Activated naive CD4-positive, alpha-beta T cell treated with anti-CD3 and anti-CD28 coated beads, Interleukin-2, amount 10 ng/mL, durations not matched to agents 7 days and 5 days (primary cell): ENCODE measurements at regions not wholly inside any gene's neighbourhood (a gene's known extent, or its start where the extent isn't known, plus 50 kb on each side); places are given as distances from the start of the nearest gene placed in this dataset.

Source experiments
- CTCF ChIA-PET: fragments of 350-600 bp; sonication (Branson Sonifier 250); formaldehyde crosslinking; loops from one replicate; lab custom pipeline; 2021; ENCODE audit warnings: antibody characterized with exemption; lab: Charles Lee
- DNase-seq: peaks from one replicate; pipeline ENCODE4 v3.0.0-alpha.2; 2020
- H3K27ac Mint-ChIP-seq: one replicate; pipeline ENCODE4 v1.8.0; 2021; ENCODE audit warnings: mild to moderate bottlenecking, moderate library complexity, mixed read lengths
- H3K27me3 Mint-ChIP-seq: one replicate; pipeline ENCODE4 v1.8.0; 2021; ENCODE audit warnings: mild to moderate bottlenecking, mixed read lengths
- H3K36me3 Mint-ChIP-seq: one replicate; pipeline ENCODE4 v1.8.0; 2021; ENCODE audit warnings: mixed read lengths
- H3K4me1 Mint-ChIP-seq: one replicate; pipeline ENCODE4 v1.8.0; 2021; ENCODE audit warnings: mixed read lengths
- H3K4me3 Mint-ChIP-seq: one replicate; pipeline ENCODE4 v1.8.0; 2021; ENCODE audit warnings: mild to moderate bottlenecking, moderate library complexity, mixed read lengths
- H3K9me3 Mint-ChIP-seq: one replicate; pipeline ENCODE4 v1.8.0; 2021; ENCODE audit warnings: mixed read lengths

DNA sequence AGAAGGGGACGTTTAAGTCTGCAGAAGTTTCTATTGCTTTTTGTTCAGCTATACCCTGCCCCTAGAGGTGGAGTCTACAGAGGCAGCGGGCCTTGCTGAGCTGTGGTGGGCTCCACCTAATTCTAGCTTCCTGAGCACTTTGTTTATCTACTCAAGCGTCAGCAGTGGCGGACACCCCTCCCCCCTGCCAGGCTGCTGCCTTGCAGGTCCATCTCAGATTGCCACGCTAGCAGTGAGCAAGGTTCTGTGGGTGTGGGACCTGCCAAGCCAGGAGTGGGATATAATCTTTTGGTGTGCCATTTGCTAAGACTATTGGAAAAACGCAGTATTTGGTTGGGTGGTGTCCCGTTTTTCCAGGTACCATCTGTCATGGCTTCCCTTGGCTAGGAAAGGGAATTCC is 147.3 kb upstream of the PRPS1L1 start:
- H3K9me3 Mint-ChIP-seq, result no peaks in the 10 kb centered on the region
- H3K4me1 Mint-ChIP-seq, result peaks cover 6% of the 10 kb centered on the region
- DNase-seq, result no peak
- no peaks in the 10 kb centered on the region for H3K27me3 Mint-ChIP-seq
- no peaks in the 10 kb centered on the region for H3K36me3 Mint-ChIP-seq
- H3K27ac Mint-ChIP-seq, result no peak overlapping the region
- CTCF ChIA-PET, result no interaction called here
- no peak overlapping the region for H3K4me3 Mint-ChIP-seq

DNA sequence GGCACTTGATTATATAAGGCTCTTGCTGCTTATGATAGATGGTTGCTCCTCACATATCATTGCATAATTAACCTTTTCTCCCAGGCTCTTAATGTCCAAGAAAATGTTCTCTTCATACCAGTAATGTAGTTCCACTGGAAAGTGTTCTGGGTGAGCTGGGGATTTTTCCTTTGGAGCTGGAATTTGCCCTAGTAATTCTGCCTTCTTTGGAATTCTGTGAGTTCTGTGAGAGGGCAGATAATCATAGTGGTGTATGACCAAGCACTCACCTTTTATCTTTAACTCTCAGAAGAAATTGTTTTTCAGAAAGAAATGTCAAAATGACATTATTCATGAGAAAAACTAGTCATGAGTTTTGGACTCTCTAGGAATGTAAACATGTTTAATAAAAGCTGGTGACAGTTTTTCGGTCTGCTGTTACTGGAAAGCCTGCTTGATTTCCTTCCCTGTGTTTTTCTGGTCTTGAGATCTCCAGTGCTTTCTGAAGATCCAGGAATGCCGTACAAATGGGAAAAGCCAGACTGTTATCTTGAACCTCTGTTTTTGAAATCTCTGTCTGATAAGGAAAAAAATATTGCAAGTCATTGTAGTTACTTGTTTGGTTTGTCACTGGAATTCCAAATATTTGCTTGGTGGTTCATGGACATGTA is 148.3 kb upstream of the PRPS1L1 start:
- H3K36me3 Mint-ChIP-seq, result no peaks in the 10 kb centered on the region
- CTCF ChIA-PET, result no interaction called here
- DNase-seq, result no peak
- H3K9me3 Mint-ChIP-seq, result no peaks in the 10 kb centered on the region
- no peaks in the 10 kb centered on the region for H3K27me3 Mint-ChIP-seq
- H3K4me3 Mint-ChIP-seq, result no peak overlapping the region
- no peak overlapping the region for H3K27ac Mint-ChIP-seq
- H3K4me1 Mint-ChIP-seq, result peaks cover 6% of the 10 kb centered on the region

DNA sequence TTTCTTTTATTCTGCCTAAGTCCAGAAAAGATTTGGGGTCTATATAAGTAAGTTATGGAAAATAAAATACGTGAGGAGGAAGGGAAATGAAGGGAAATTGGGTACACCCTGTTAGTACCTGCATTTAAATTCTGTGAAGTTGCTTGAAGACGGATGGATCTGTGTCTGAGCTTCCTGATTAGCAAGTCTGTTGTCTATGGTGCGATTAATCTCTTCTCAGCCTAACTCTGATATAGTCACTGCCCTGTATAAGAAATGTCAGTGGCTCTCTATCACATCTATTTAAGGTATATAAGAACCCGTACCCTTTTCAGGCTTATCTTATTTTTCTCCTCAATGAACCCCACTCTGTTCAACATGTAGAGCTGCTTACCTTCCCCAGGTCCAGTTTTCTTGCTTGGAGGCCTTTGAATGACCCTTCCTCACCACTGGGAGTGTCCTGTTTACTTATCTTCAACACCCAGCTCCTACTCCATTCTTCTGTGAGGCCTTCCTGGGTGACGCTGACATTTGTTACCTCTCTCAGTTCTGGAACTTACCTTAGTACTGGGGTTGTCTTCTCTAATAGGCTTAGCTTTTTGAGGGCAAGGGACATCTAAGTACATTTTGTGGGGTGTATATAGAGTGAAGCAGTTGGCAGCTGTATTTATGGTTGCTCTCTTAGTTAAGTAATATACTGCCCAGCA is 149.6 kb upstream of the PRPS1L1 start:
- CTCF ChIA-PET, result no interaction called here
- Mint-ChIP-seq H3K27me3 (no peaks in the 10 kb centered on the region), H3K4me1 (peaks cover 6% of the 10 kb centered on the region), H3K36me3 (no peaks in the 10 kb centered on the region), H3K4me3 (no peak overlapping the region), H3K27ac (no peak overlapping the region), H3K9me3 (no peaks in the 10 kb centered on the region)
- DNase-seq, result no peak

DNA sequence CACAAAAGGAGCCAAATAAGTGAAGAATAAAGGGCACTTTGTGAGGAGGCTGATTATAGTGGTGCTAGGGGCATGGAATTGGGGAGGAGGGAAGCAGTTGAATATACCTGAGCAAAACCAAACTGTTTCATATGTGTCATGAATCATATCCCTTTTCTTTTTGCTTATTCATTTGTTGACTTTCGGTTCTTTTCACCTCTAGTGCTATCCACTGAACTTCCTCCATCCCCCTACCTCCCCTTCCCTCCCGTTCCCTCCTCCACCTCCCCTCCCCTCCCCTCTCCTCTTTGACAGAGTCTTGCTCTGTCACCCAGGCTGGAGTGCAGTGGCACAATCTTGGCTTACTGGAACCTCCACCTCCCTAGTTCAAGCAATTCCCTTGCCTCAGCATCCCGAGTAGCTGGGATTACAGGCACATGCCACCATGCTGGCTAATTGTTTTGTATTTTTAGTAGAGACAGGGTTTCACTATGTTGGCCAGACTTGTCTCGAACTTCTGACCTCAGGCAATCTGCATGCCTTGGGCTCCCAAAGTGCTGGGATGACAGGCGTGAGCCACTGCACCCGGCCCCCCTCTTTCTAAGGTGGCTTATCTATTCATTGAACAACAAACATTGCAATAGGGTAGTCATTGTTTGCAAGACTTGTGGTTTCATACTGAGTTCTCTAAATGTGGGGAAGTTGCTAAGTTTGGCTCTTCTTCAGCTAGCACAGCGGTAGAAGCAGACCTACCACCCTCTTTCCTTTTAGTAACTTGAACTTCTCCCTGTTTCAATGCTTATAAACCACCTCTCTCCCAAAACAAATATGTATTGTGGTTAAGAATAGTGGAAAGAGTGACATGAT is 150.4 kb upstream of the PRPS1L1 start:
- no peak for DNase-seq
- peaks cover 6% of the 10 kb centered on the region for H3K4me1 Mint-ChIP-seq
- no peaks in the 10 kb centered on the region for H3K27me3 Mint-ChIP-seq
- no peaks in the 10 kb centered on the region for H3K36me3 Mint-ChIP-seq
- no peaks in the 10 kb centered on the region for H3K9me3 Mint-ChIP-seq
- no peak overlapping the region for H3K27ac Mint-ChIP-seq
- CTCF ChIA-PET, result no interaction called here
- no peak overlapping the region for H3K4me3 Mint-ChIP-seq

GRCh38 chr7:18179093-18179492 is 151.4 kb upstream of the PRPS1L1 start:
- H3K9me3 Mint-ChIP-seq, result no peaks in the 10 kb centered on the region
- peaks cover 6% of the 10 kb centered on the region for H3K4me1 Mint-ChIP-seq
- CTCF ChIA-PET, result no interaction called here
- H3K36me3 Mint-ChIP-seq, result no peaks in the 10 kb centered on the region
- no peak overlapping the region for H3K4me3 Mint-ChIP-seq
- DNase-seq, result no peak
- no peak overlapping the region for H3K27ac Mint-ChIP-seq
- no peaks in the 10 kb centered on the region for H3K27me3 Mint-ChIP-seq

DNA sequence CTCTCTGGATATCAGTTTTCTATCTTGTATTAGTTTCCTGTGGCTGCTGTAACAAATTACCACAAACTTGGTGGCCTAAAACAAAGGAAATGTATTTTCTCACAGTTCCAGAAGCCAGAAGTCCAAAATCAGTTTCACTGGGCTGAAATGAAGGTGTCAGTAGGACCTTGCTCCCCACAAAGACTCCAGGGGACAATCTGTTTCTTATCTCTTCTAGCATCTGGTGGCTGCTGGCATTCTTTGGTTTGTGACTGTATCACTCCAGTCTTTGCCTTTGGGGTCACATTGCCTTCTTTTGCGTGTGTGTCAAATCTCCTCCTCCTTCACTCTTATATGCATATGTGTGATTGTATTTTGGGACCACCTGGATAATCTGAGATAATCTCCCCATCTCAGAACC is 153.0 kb upstream of the PRPS1L1 start:
- CTCF ChIA-PET, result no interaction called here
- H3K9me3 Mint-ChIP-seq, result no peaks in the 10 kb centered on the region
- H3K27me3 Mint-ChIP-seq, result no peaks in the 10 kb centered on the region
- no peak for DNase-seq
- no peak overlapping the region for H3K27ac Mint-ChIP-seq
- peaks cover 6% of the 10 kb centered on the region for H3K4me1 Mint-ChIP-seq
- H3K36me3 Mint-ChIP-seq, result no peaks in the 10 kb centered on the region
- H3K4me3 Mint-ChIP-seq, result no peak overlapping the region

DNA sequence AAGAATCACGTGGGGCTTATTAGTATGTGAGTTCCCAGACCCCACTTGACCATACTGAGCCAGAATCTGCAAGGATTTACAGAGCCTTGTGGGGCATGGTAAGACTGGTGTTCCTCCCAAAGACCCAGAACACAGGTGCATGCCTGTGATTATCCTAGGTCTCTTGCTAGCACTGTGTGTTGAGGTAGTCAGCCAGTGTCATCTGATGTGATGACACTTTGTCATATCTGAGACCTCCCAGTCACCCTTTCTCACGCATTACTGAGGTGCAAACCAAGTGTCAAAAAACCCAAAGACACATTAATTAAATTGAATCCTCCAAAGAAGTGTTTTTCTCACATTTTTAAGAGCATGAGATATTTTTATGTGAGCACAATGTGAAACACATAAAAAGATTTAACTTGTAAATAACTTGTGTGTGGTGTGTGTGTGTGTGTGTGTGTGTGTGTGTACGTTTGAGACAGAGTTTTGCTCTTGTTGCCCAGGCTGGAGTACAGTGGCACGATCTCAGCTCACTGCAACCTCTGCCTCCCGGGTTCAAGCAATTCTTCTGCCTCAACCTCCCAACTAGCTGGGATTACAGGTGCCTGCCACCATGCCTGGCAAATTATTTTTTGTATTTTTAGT is 162.0 kb upstream of the PRPS1L1 start:
- no peak overlapping the region for H3K4me3 Mint-ChIP-seq
- no peak for DNase-seq
- H3K27me3 Mint-ChIP-seq, result no peaks in the 10 kb centered on the region
- H3K4me1 Mint-ChIP-seq, result no peaks in the 10 kb centered on the region
- H3K27ac Mint-ChIP-seq, result no peak overlapping the region
- H3K36me3 Mint-ChIP-seq, result no peaks in the 10 kb centered on the region
- H3K9me3 Mint-ChIP-seq, result no peaks in the 10 kb centered on the region
- CTCF ChIA-PET, result interaction anchor here (0.6 kb wide), 1 partner anchor 11 kb away, joined by 3 read pairs; no protein-coding TSS in a partner anchor

- Mint-ChIP-seq H3K36me3 (no peaks in the 10 kb centered on the region), H3K9me3 (no peaks in the 10 kb centered on the region), H3K27me3 (no peaks in the 10 kb centered on the region), H3K27ac (no peak overlapping the region), H3K4me1 (no peaks in the 10 kb centered on the region), H3K4me3 (no peak overlapping the region)
- CTCF ChIA-PET, result no interaction called here
- DNase-seq, result no peak
Measured at GRCh38 chr7:18191341-18191740, 163.7 kb upstream of the PRPS1L1 start.

DNA sequence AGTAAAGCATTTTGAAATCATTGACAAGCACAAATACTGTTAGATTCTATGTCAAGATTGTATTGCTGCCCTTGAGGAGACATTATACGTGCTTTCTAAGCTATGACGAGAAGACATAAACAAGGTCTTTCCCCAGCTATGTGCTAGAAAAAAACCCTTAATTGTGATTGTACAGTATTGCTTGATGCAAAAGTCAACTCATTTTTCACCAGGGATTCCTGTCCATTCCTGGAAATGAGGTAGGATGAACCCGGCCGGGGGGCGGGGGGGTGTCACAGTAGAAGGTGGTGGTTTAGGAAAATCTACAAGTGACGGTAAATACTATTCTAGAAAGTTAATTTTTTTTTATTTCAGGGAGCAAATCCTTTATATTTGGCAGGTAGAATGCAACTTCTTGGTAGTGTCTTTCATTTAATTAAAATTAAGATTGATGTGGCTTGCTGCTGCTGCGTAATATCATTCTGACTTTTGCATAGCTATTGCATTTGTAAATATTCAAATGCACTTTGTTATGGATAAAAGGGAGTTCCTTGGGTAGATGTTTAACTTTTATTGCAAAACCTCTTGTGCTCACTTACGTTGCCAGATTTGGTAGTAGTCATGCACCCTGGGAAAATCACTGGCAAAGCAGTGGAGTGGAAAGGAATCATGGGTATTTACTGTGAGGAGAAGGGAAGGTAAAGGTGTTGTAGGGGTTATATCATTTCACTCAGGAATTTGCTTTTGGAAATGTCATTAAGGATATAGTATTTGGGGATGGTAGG is 164.4 kb upstream of the PRPS1L1 start:
- Mint-ChIP-seq H3K27ac (no peak overlapping the region), H3K9me3 (no peaks in the 10 kb centered on the region), H3K36me3 (no peaks in the 10 kb centered on the region), H3K4me3 (no peak overlapping the region), H3K27me3 (no peaks in the 10 kb centered on the region), H3K4me1 (no peaks in the 10 kb centered on the region)
- no peak for DNase-seq
- CTCF ChIA-PET, result no interaction called here

DNA sequence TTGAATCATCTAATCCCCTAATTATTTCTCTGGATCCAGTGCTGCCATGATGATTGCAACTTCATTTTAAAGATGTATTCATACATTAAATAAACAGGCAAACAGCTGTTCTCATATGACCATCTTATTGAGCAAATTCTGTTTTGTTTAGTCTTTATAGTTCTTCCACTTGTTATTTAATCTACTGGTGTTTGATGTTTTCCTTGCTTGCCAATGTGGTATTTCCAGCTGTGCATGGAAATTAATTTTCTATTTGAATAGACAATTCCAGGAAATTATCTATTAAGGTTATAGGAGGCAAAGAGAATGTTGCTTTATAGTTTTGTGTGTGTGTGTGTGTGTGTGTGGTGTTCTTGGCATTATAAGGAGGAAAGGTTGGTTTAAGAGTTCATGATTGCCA is 167.0 kb upstream of the PRPS1L1 start:
- Mint-ChIP-seq H3K27ac (no peak overlapping the region), H3K27me3 (no peaks in the 10 kb centered on the region), H3K4me3 (no peak overlapping the region), H3K9me3 (no peaks in the 10 kb centered on the region), H3K36me3 (no peaks in the 10 kb centered on the region), H3K4me1 (no peaks in the 10 kb centered on the region)
- CTCF ChIA-PET, result no interaction called here
- DNase-seq, result no peak

DNA sequence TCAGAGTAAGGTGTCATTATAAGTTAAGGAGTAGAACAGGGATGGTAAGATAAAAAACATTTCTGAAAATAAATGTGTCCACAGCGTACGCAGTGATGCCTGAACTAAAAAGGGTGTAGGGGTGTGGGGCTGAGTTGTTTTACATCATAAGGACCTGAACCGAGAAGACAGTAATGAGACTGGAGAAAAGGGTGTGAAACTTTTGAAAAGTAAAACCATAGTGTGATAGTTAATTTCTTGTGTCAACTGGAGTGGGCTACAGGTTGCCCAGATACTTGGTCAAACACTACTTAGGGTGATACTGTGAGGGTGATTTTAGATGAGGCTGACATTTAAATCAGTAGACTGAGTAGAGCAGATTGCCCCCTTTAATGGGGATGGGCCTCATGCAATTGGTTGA is 169.0 kb upstream of the PRPS1L1 start:
- Mint-ChIP-seq H3K9me3 (no peaks in the 10 kb centered on the region), H3K27me3 (no peaks in the 10 kb centered on the region), H3K36me3 (no peaks in the 10 kb centered on the region), H3K27ac (no peak overlapping the region), H3K4me1 (no peaks in the 10 kb centered on the region), H3K4me3 (no peak overlapping the region)
- CTCF ChIA-PET, result no interaction called here
- no peak for DNase-seq

GRCh38 chr7:18198868-18199267 is 171.2 kb upstream of the PRPS1L1 start:
- no peak for DNase-seq
- Mint-ChIP-seq H3K27ac (no peak overlapping the region), H3K4me3 (no peak overlapping the region), H3K4me1 (no peaks in the 10 kb centered on the region), H3K27me3 (no peaks in the 10 kb centered on the region), H3K36me3 (no peaks in the 10 kb centered on the region), H3K9me3 (no peaks in the 10 kb centered on the region)
- CTCF ChIA-PET, result no interaction called here

GRCh38 chr7:18200266-18200665 is 172.6 kb upstream of the PRPS1L1 start:
- CTCF ChIA-PET, result no interaction called here
- Mint-ChIP-seq H3K9me3 (no peaks in the 10 kb centered on the region), H3K4me3 (no peak overlapping the region), H3K36me3 (no peaks in the 10 kb centered on the region), H3K27ac (no peak overlapping the region), H3K27me3 (no peaks in the 10 kb centered on the region), H3K4me1 (no peaks in the 10 kb centered on the region)
- no peak for DNase-seq

- Mint-ChIP-seq H3K27me3 (no peaks in the 10 kb centered on the region), H3K4me1 (no peaks in the 10 kb centered on the region), H3K4me3 (no peak overlapping the region), H3K36me3 (no peaks in the 10 kb centered on the region), H3K27ac (no peak overlapping the region), H3K9me3 (no peaks in the 10 kb centered on the region)
- DNase-seq, result no peak
- CTCF ChIA-PET, result interaction anchor here (0.6 kb wide), 1 partner anchor 11 kb away, joined by 3 read pairs; no protein-coding TSS in a partner anchor
Measured at GRCh38 chr7:18200855-18201254, 173.2 kb upstream of the PRPS1L1 start.
